Muscle layer of colon (tissue), 2 donors: ENCODE measurements at regions not wholly inside any gene's neighbourhood (a gene's known extent, or its start where the extent isn't known, plus 50 kb on each side); places are given as distances from the start of the nearest gene placed in this dataset.
"Not testable (repeated sequence)": the region's sequence is repeated elsewhere in the genome, so short reads cannot be mapped to it uniquely, and the experiment has no call there.

Experiments
- H3K27ac ChIP-seq: one replicate; pipeline ENCODE4 v1.7.0; 2013; ENCODE audit warnings: low read depth, mild to moderate bottlenecking, low read length, moderate library complexity
- H3K27me3 ChIP-seq, 2 donors: one replicate each; pipeline ENCODE4 v1.7.0; 2013; ENCODE audit warnings: low read length in 2 of 2, mild to moderate bottlenecking in 2 of 2; ENCODE audit not compliant: insufficient read depth in 2 of 2, control insufficient read depth in 1 of 2
- H3K36me3 ChIP-seq: one replicate; pipeline ENCODE4 v1.7.0; 2013; ENCODE audit warnings: mild to moderate bottlenecking, low read length; ENCODE audit not compliant: insufficient read depth
- H3K4me1 ChIP-seq: one replicate; pipeline ENCODE4 v1.7.0; 2013; ENCODE audit warnings: mild to moderate bottlenecking, low read length; ENCODE audit not compliant: insufficient read depth
- H3K4me3 ChIP-seq, 2 donors: one replicate each; pipeline ENCODE4 v1.7.0; 2013; ENCODE audit warnings: low read length in 2 of 2, low read depth in 1 of 2, mild to moderate bottlenecking in 1 of 2, moderate library complexity in 1 of 2
- H3K9ac ChIP-seq: one replicate; pipeline ENCODE4 v1.7.0; 2013; ENCODE audit warnings: low read length
- H3K9me3 ChIP-seq: one replicate; pipeline ENCODE4 v1.7.0; 2013; ENCODE audit warnings: mild to moderate bottlenecking, low read length
- donor health status: abdominal sarcoma.
- donor health status: Adenocarcinoma of cecum.

- Histone ChIP-seq H3K27me3 (no peaks in the 10 kb centered on the region), H3K27ac (no peak overlapping the region), H3K36me3 (no peaks in the 10 kb centered on the region)
These were observed 176.3 kb upstream of the GK2 start for GRCh38 chr4:79584352-79584751.

GRCh38 chr4:79578606-79579005, 170.6 kb upstream of the GK2 start:
- H3K9ac ChIP-seq = no peak overlapping the region
- no peaks in the 10 kb centered on the region for H3K9me3 ChIP-seq
- H3K27ac ChIP-seq = no peak overlapping the region
- H3K36me3 ChIP-seq = no peaks in the 10 kb centered on the region
- no peaks in the 10 kb centered on the region for H3K27me3 ChIP-seq
- H3K4me1 ChIP-seq = peaks cover 14% of the 10 kb centered on the region
- H3K4me3 ChIP-seq = no peak overlapping the region

More at GRCh38 chr4:79584352-79584751, 176.3 kb upstream of the GK2 start:
- H3K9ac ChIP-seq = no peak overlapping the region
- no peaks in the 10 kb centered on the region for H3K9me3 ChIP-seq
- peaks cover 17% of the 10 kb centered on the region for H3K4me1 ChIP-seq
- no peak overlapping the region for H3K4me3 ChIP-seq

GRCh38 chr4:79576429-79576753, 168.4 kb upstream of the GK2 start:
- H3K9me3 ChIP-seq = no peaks in the 10 kb centered on the region
- peaks cover 14% of the 10 kb centered on the region for H3K4me1 ChIP-seq
- H3K27me3 ChIP-seq = no peaks in the 10 kb centered on the region
- no peak overlapping the region for H3K9ac ChIP-seq
- no peak overlapping the region for H3K4me3 ChIP-seq
- no peaks in the 10 kb centered on the region for H3K36me3 ChIP-seq
- no peak overlapping the region for H3K27ac ChIP-seq

GRCh38 chr4:79575709-79576428, 167.8 kb upstream of the GK2 start:
- Histone ChIP-seq H3K9ac (no peak overlapping the region), H3K4me1 (peaks cover 14% of the 10 kb centered on the region), H3K4me3 (no peak overlapping the region), H3K9me3 (no peaks in the 10 kb centered on the region), H3K27me3 (no peaks in the 10 kb centered on the region), H3K36me3 (no peaks in the 10 kb centered on the region), H3K27ac (no peak overlapping the region)

GRCh38 chr4:79574741-79575451, 166.9 kb upstream of the GK2 start:
- Histone ChIP-seq H3K9me3 (no peaks in the 10 kb centered on the region), H3K36me3 (no peaks in the 10 kb centered on the region), H3K4me1 (peaks cover 14% of the 10 kb centered on the region), H3K4me3 (no peak overlapping the region), H3K27me3 (no peaks in the 10 kb centered on the region), H3K9ac (no peak overlapping the region), H3K27ac (no peak overlapping the region)

- no peaks in the 10 kb centered on the region for H3K4me1 ChIP-seq
- H3K27ac ChIP-seq = no peak overlapping the region
- H3K9me3 ChIP-seq = no peaks in the 10 kb centered on the region
- no peak overlapping the region for H3K9ac ChIP-seq
- H3K27me3 ChIP-seq = no peaks in the 10 kb centered on the region
- H3K36me3 ChIP-seq = no peaks in the 10 kb centered on the region
- no peak overlapping the region for H3K4me3 ChIP-seq
These were observed 155.2 kb upstream of the GK2 start for GRCh38 chr4:79563219-79563618.

- no peaks in the 10 kb centered on the region for H3K36me3 ChIP-seq
- no peak overlapping the region for H3K27ac ChIP-seq
- no peaks in the 10 kb centered on the region for H3K27me3 ChIP-seq
- H3K9me3 ChIP-seq = no peaks in the 10 kb centered on the region
- no peak overlapping the region for H3K4me3 ChIP-seq
- no peaks in the 10 kb centered on the region for H3K4me1 ChIP-seq
- no peak overlapping the region for H3K9ac ChIP-seq
These were observed 153.7 kb upstream of the GK2 start for GRCh38 chr4:79561751-79562150.

- H3K27me3 ChIP-seq, H3K9me3 ChIP-seq, H3K36me3 ChIP-seq, H3K4me3 ChIP-seq, H3K27ac ChIP-seq, H3K9ac ChIP-seq, H3K4me1 ChIP-seq: not testable (repeated sequence)
These were observed 151.4 kb upstream of the GK2 start for GRCh38 chr4:79559398-79559797.

GRCh38 chr4:79552311-79552710, 144.3 kb upstream of the GK2 start:
- Histone ChIP-seq H3K4me1 (no peaks in the 10 kb centered on the region), H3K9me3 (no peaks in the 10 kb centered on the region)

GRCh38 chr4:79551555-79551954, 143.5 kb upstream of the GK2 start:
- Histone ChIP-seq H3K27me3 (no peaks in the 10 kb centered on the region), H3K4me1 (no peaks in the 10 kb centered on the region), H3K9me3 (no peaks in the 10 kb centered on the region), H3K4me3 (no peak overlapping the region), H3K9ac (no peak overlapping the region), H3K36me3 (no peaks in the 10 kb centered on the region), H3K27ac (no peak overlapping the region)

More at GRCh38 chr4:79552311-79552710, 144.3 kb upstream of the GK2 start:
- Histone ChIP-seq H3K36me3 (no peaks in the 10 kb centered on the region), H3K9ac (no peak overlapping the region), H3K27ac (no peak overlapping the region), H3K4me3 (no peak overlapping the region), H3K27me3 (no peaks in the 10 kb centered on the region)

- no peaks in the 10 kb centered on the region for H3K4me1 ChIP-seq
- H3K27ac ChIP-seq = no peak overlapping the region
- no peaks in the 10 kb centered on the region for H3K9me3 ChIP-seq
- no peak overlapping the region for H3K9ac ChIP-seq
- H3K4me3 ChIP-seq = no peak overlapping the region
- no peaks in the 10 kb centered on the region for H3K36me3 ChIP-seq
- H3K27me3 ChIP-seq = no peaks in the 10 kb centered on the region
These were observed 139.8 kb upstream of the GK2 start for GRCh38 chr4:79547851-79548250.

- not testable (repeated sequence) for H3K36me3 ChIP-seq, H3K27me3 ChIP-seq, H3K9ac ChIP-seq, H3K4me3 ChIP-seq, H3K9me3 ChIP-seq, H3K4me1 ChIP-seq, H3K27ac ChIP-seq
These were observed 137.3 kb upstream of the GK2 start for GRCh38 chr4:79545292-79545691.
